ENCODE measurements at regions not wholly inside any gene's neighbourhood (a gene's known extent, or its start where the extent isn't known, plus 50 kb on each side); places are given as distances from the start of the nearest gene placed in this dataset.

GRCh38 chr12:67482751-67483661, 165.5 kb upstream of the DYRK2 start:
- Histone ChIP-seq H2AFZ (ENCODE audit: low read length) (peak overlapping the region; percentile 33), H3K27me3 (replicated peaks; ENCODE audit: insufficient read depth, low read length) (no peaks in the 10 kb centered on the region), H3K27ac (ENCODE audit: low read length) (peak overlapping the region; percentile 71; the same call in 1 of the 2 replicates), H3K4me1 (ENCODE audit: low read length) (peaks cover 40% of the 10 kb centered on the region), H3K4me3 (ENCODE audit: low read length) (no peak overlapping the region), H3K79me2 (ENCODE audit: low read length) (no peaks in the 10 kb centered on the region), H3K36me3 (replicated peaks; ENCODE audit: insufficient read depth, low read length) (no peaks in the 10 kb centered on the region), H3K9ac (ENCODE audit: low read length) (no peak overlapping the region), H3K9me2 (replicated peaks; ENCODE audit: insufficient read depth, low read length) (no peaks in the 10 kb centered on the region), H4K20me1 (ENCODE audit: insufficient read depth, low read length) (no peaks in the 10 kb centered on the region), H3K4me2 (ENCODE audit: low read depth, low read length) (peak overlapping the region; percentile 43; the same call in 1 of the 2 replicates), H3F3A (ENCODE audit: insufficient read depth, low read length) (peaks cover 28% of the 10 kb centered on the region), H3K9me3 (replicated peaks; ENCODE audit: insufficient read depth, low read length) (no peaks in the 10 kb centered on the region)
- TF ChIP-seq EZH2 (optimal IDR thresholded peaks at IDR 0.05; ENCODE audit: low read depth, low read length) (no peak), EZH2phosphoT487 (IDR thresholded peaks at IDR 0.05; ENCODE audit: low read length) (no peak), CTCF (IDR thresholded peaks at IDR 0.05; ENCODE audit: low read length) (no peak)
- peak; percentile 95 for DNase-seq

GRCh38 chr12:67483871-67484554, 164.5 kb upstream of the DYRK2 start:
- peaks cover 28% of the 10 kb centered on the region for H3F3A ChIP-seq (ENCODE audit: insufficient read depth, low read length)
- H3K27ac ChIP-seq (ENCODE audit: low read length), result peak overlapping the region; percentile 71
- H3K27me3 ChIP-seq (replicated peaks; ENCODE audit: insufficient read depth, low read length), result no peaks in the 10 kb centered on the region
- no peaks in the 10 kb centered on the region for H3K9me3 ChIP-seq (replicated peaks; ENCODE audit: insufficient read depth, low read length)
- no peaks in the 10 kb centered on the region for H3K36me3 ChIP-seq (replicated peaks; ENCODE audit: insufficient read depth, low read length)
- H3K4me1 ChIP-seq (ENCODE audit: low read length), result peaks cover 40% of the 10 kb centered on the region
- peak overlapping the region; percentile 33 for H2AFZ ChIP-seq (ENCODE audit: low read length)
- peak; percentile 65 for DNase-seq
- H3K9ac ChIP-seq (ENCODE audit: low read length), result no peak overlapping the region
- no peaks in the 10 kb centered on the region for H3K79me2 ChIP-seq (ENCODE audit: low read length)
- peak overlapping the region; percentile 43 for H3K4me2 ChIP-seq (ENCODE audit: low read depth, low read length)
- TF ChIP-seq CTCF (IDR thresholded peaks at IDR 0.05; ENCODE audit: low read length), result no peak
- no peak for TF ChIP-seq EZH2phosphoT487 (IDR thresholded peaks at IDR 0.05; ENCODE audit: low read length)
- TF ChIP-seq EZH2 (optimal IDR thresholded peaks at IDR 0.05; ENCODE audit: low read depth, low read length), result no peak
- no peak overlapping the region for H3K4me3 ChIP-seq (ENCODE audit: low read length)
- H3K9me2 ChIP-seq (replicated peaks; ENCODE audit: insufficient read depth, low read length), result no peaks in the 10 kb centered on the region
- H4K20me1 ChIP-seq (ENCODE audit: insufficient read depth, low read length), result no peaks in the 10 kb centered on the region

GRCh38 chr12:67484791-67485480, 163.6 kb upstream of the DYRK2 start:
- Histone ChIP-seq H3K9me2 (replicated peaks; ENCODE audit: insufficient read depth, low read length) (no peaks in the 10 kb centered on the region), H3K36me3 (replicated peaks; ENCODE audit: insufficient read depth, low read length) (no peaks in the 10 kb centered on the region), H4K20me1 (ENCODE audit: insufficient read depth, low read length) (no peaks in the 10 kb centered on the region), H3K4me2 (ENCODE audit: low read depth, low read length) (peak overlapping the region; percentile 43), H3K4me1 (ENCODE audit: low read length) (peaks cover 40% of the 10 kb centered on the region), H2AFZ (ENCODE audit: low read length) (peak overlapping the region; percentile 33; the same call in 1 of the 2 replicates), H3K9ac (ENCODE audit: low read length) (no peak overlapping the region), H3F3A (ENCODE audit: insufficient read depth, low read length) (peaks cover 28% of the 10 kb centered on the region), H3K4me3 (ENCODE audit: low read length) (no peak overlapping the region), H3K9me3 (replicated peaks; ENCODE audit: insufficient read depth, low read length) (no peaks in the 10 kb centered on the region), H3K79me2 (ENCODE audit: low read length) (no peaks in the 10 kb centered on the region), H3K27me3 (replicated peaks; ENCODE audit: insufficient read depth, low read length) (no peaks in the 10 kb centered on the region), H3K27ac (ENCODE audit: low read length) (peak overlapping the region; percentile 71)
- peak; percentile 88 for DNase-seq
- TF ChIP-seq EZH2phosphoT487 (IDR thresholded peaks at IDR 0.05; ENCODE audit: low read length) (no peak), EZH2 (optimal IDR thresholded peaks at IDR 0.05; ENCODE audit: low read depth, low read length) (no peak), CTCF (IDR thresholded peaks at IDR 0.05; ENCODE audit: low read length) (no peak)

All from MM.1S (cell line).